ENCODE measurements at regions not wholly inside any gene's neighbourhood (a gene's known extent, or its start where the extent isn't known, plus 50 kb on each side); places are given as distances from the start of the nearest gene placed in this dataset.
A peak's percentile ranks its signal among the peaks of the same experiment; 100 is the strongest.

GRCh38 chr13:36552334-36552733 is 120.0 kb downstream of the CCNA1 start:
- Mint-ChIP-seq H3K4me3 (no peak overlapping the region), H3K9me3 (peaks cover 0 to 5% (median 0%) of the 10 kb centered on the region in 7 donors), H3K4me1 (no peaks in the 10 kb centered on the region), H3K27ac (no peak overlapping the region), H3K36me3 (no peaks in the 10 kb centered on the region), H3K27me3 (no peaks in the 10 kb centered on the region)
- H3K27me3 ChIP-seq (ENCODE audit: control insufficient read depth, insufficient read depth, low read length), result no peaks in the 10 kb centered on the region
- H3K27ac ChIP-seq (ENCODE audit: insufficient read depth, low read length, poor library complexity, severe bottlenecking), result no peak overlapping the region
- ATAC-seq (ENCODE audit: low read depth in 2 of 2), result no peak
- H3K9me3 ChIP-seq (ENCODE audit: control insufficient read depth in 2 of 2, low read length in 2 of 2), result peaks cover 0 to 2% of the 10 kb centered on the region in 2 experiments
- no peaks in the 10 kb centered on the region for H3K36me3 ChIP-seq (ENCODE audit: control insufficient read depth, insufficient read depth, low read length)
- H3K4me1 ChIP-seq (ENCODE audit: control insufficient read depth, insufficient read depth, low read length, poor library complexity, severe bottlenecking), result no peaks in the 10 kb centered on the region
- H3K4me3 ChIP-seq (ENCODE audit: low read depth, low read length), result no peak overlapping the region
- DNase-seq, result no peak

- Histone ChIP-seq H3K27ac (ENCODE audit: insufficient read depth, low read length, poor library complexity, severe bottlenecking) (no peak overlapping the region), H3K27me3 (ENCODE audit: control insufficient read depth, insufficient read depth, low read length) (no peaks in the 10 kb centered on the region), H3K9me3 (ENCODE audit: control insufficient read depth in 2 of 2, low read length in 2 of 2) (peaks cover 0 to 2% of the 10 kb centered on the region in 2 experiments), H3K4me3 (ENCODE audit: low read depth, low read length) (no peak overlapping the region), H3K4me1 (ENCODE audit: control insufficient read depth, insufficient read depth, low read length, poor library complexity, severe bottlenecking) (no peaks in the 10 kb centered on the region), H3K36me3 (ENCODE audit: control insufficient read depth, insufficient read depth, low read length) (no peaks in the 10 kb centered on the region)
- ATAC-seq (ENCODE audit: low read depth in 2 of 2) (no peak), DNase-seq (no peak)
- H3K27me3 Mint-ChIP-seq, result no peaks in the 10 kb centered on the region
- no peak overlapping the region for H3K27ac Mint-ChIP-seq
- no peaks in the 10 kb centered on the region for H3K36me3 Mint-ChIP-seq
- no peaks in the 10 kb centered on the region for H3K4me1 Mint-ChIP-seq
- peaks cover 0 to 4% (median 0%) of the 10 kb centered on the region in 7 donors for H3K9me3 Mint-ChIP-seq
- H3K4me3 Mint-ChIP-seq, result no peak overlapping the region
Observed at GRCh38 chr13:36553491-36553890, 120.3 kb upstream of the SERTM1 start.

DNA sequence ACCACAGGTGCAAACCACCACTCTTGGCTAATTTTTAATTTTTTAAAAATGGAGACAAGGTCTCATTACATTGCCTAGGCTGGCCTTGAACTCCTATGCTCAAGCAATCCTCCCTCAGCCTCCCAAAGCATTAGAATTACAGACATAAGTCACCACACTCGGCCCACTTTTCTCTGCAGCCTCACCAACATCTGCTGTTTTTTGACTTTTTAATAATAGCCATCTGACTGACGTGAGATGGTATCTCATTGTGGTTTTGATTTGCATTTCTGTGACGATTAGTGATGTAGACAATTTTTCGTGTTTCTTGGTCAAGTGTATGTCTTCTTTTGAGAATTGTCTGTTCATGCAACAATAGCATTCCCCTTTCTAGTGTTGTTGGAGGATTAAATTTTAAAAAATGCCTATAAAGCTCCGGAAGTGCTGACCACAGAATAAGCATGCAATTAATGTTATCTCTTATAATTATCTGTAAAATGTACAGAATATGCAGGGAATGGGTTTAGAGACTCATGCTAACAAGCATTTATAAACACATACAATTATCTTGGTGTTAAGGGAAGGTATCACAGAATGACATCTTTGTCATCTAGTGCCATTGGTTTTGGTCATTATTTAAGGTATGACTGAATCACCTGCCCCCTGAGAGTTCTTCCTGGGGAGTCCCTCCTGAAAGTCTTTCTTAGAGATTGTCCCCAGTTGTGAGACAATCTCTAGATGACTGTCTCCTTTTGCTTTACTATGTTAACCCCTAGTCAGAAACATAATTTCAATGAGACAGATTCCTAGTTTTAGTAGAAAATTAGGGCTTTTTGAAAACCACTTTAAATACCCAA is 118.5 kb upstream of the SERTM1 start:
- Histone ChIP-seq H3K9me3 (ENCODE audit: control insufficient read depth in 2 of 2, low read length in 2 of 2) (peaks cover 0 to under 1% of the 10 kb centered on the region in 2 experiments), H3K27me3 (ENCODE audit: control insufficient read depth, insufficient read depth, low read length) (no peaks in the 10 kb centered on the region), H3K27ac (ENCODE audit: insufficient read depth, low read length, poor library complexity, severe bottlenecking) (no peak overlapping the region), H3K36me3 (ENCODE audit: control insufficient read depth, insufficient read depth, low read length) (no peaks in the 10 kb centered on the region), H3K4me1 (ENCODE audit: control insufficient read depth, insufficient read depth, low read length, poor library complexity, severe bottlenecking) (no peaks in the 10 kb centered on the region), H3K4me3 (ENCODE audit: low read depth, low read length) (no peak overlapping the region)
- no peak for ATAC-seq (ENCODE audit: low read depth in 2 of 2)
- DNase-seq, result no peak
- H3K4me1 Mint-ChIP-seq, result no peaks in the 10 kb centered on the region
- no peak overlapping the region for H3K4me3 Mint-ChIP-seq
- peak overlapping the region in 1 of 3 donors; percentile 75 for H3K27ac Mint-ChIP-seq
- H3K36me3 Mint-ChIP-seq, result no peaks in the 10 kb centered on the region
- H3K27me3 Mint-ChIP-seq, result no peaks in the 10 kb centered on the region
- H3K9me3 Mint-ChIP-seq, result peaks cover 0 to 4% (median 0%) of the 10 kb centered on the region in 7 donors

DNA sequence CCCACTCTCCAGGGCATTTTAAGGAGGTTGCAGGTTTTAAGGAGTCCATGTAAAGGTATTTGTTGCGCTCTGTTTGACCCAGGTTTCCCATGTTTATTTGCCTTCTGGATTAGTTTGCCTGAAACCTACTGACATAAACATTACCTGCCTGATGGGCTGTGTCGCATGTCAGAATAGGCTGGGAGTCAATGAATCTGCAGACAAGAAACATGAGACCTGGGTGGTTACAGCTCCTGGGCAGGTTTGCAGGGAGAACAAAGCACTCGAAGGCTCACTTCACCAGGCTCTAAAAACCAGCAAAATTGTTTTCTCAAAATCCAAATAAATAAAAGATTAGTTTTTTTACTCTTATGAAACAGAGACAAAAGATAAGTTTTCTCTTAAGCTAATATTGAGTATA is 114.4 kb upstream of the SERTM1 start:
- Histone ChIP-seq H3K4me1 (ENCODE audit: control insufficient read depth, insufficient read depth, low read length, poor library complexity, severe bottlenecking) (no peaks in the 10 kb centered on the region), H3K36me3 (ENCODE audit: control insufficient read depth, insufficient read depth, low read length) (no peaks in the 10 kb centered on the region), H3K27me3 (ENCODE audit: control insufficient read depth, insufficient read depth, low read length) (no peaks in the 10 kb centered on the region), H3K4me3 (ENCODE audit: low read depth, low read length) (no peak overlapping the region), H3K9me3 (ENCODE audit: control insufficient read depth in 2 of 2, low read length in 2 of 2) (no peaks in the 10 kb centered on the region), H3K27ac (ENCODE audit: insufficient read depth, low read length, poor library complexity, severe bottlenecking) (no peak overlapping the region)
- H3K4me3 Mint-ChIP-seq, result no peak overlapping the region
- DNase-seq (no peak), ATAC-seq (ENCODE audit: low read depth in 2 of 2) (no peak)
- peaks cover 6% of the 10 kb centered on the region for H3K27me3 Mint-ChIP-seq
- H3K4me1 Mint-ChIP-seq, result no peaks in the 10 kb centered on the region
- H3K27ac Mint-ChIP-seq, result no peak overlapping the region
- H3K36me3 Mint-ChIP-seq, result no peaks in the 10 kb centered on the region
- H3K9me3 Mint-ChIP-seq, result peaks cover 0 to 5% (median 0%) of the 10 kb centered on the region in 7 donors

GRCh38 chr13:36567485-36567884 is 106.3 kb upstream of the SERTM1 start:
- H3K4me1 ChIP-seq (ENCODE audit: control insufficient read depth, insufficient read depth, low read length, poor library complexity, severe bottlenecking), result no peaks in the 10 kb centered on the region
- H3K27ac ChIP-seq (ENCODE audit: insufficient read depth, low read length, poor library complexity, severe bottlenecking), result no peak overlapping the region
- no peak overlapping the region for H3K4me3 ChIP-seq (ENCODE audit: low read depth, low read length)
- peaks cover 0 to 10% (median 0%) of the 10 kb centered on the region in 7 donors for H3K9me3 Mint-ChIP-seq
- DNase-seq (no peak), ATAC-seq (ENCODE audit: low read depth in 2 of 2) (no peak)
- H3K36me3 ChIP-seq (ENCODE audit: control insufficient read depth, insufficient read depth, low read length), result no peaks in the 10 kb centered on the region
- H3K27ac Mint-ChIP-seq, result no peak overlapping the region
- peaks cover 4% of the 10 kb centered on the region for H3K27me3 Mint-ChIP-seq
- H3K36me3 Mint-ChIP-seq, result no peaks in the 10 kb centered on the region
- no peaks in the 10 kb centered on the region for H3K27me3 ChIP-seq (ENCODE audit: control insufficient read depth, insufficient read depth, low read length)
- no peaks in the 10 kb centered on the region for H3K9me3 ChIP-seq (ENCODE audit: control insufficient read depth in 2 of 2, low read length in 2 of 2)
- no peak overlapping the region for H3K4me3 Mint-ChIP-seq
- no peaks in the 10 kb centered on the region for H3K4me1 Mint-ChIP-seq

DNA sequence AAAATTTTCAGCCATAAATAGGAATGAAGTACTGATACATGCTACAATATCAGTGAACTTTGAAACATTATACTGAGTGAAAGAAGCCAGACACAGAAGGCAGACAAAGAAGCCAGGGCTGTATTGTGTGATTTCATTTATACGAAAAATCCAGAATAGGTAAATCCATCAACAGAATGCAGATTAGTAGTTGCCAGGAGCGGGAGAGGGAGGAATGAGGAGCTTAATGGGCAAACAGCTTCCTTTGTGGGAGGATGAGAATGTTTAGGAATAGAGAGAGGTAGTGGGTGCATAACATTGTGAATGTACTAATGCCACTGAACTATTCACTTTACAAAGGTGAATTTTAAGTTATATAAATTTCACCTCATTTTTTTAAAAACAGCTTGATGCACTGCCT is 103.3 kb upstream of the SERTM1 start:
- no peak for ATAC-seq (ENCODE audit: low read depth in 2 of 2)
- H3K27ac Mint-ChIP-seq, result no peak overlapping the region
- H3K36me3 Mint-ChIP-seq, result no peaks in the 10 kb centered on the region
- H3K4me3 ChIP-seq (ENCODE audit: low read depth, low read length), result no peak overlapping the region
- H3K27me3 ChIP-seq (ENCODE audit: control insufficient read depth, insufficient read depth, low read length), result no peaks in the 10 kb centered on the region
- no peak overlapping the region for H3K4me3 Mint-ChIP-seq
- H3K9me3 Mint-ChIP-seq, result peaks cover 0 to 3% (median 0%) of the 10 kb centered on the region in 7 donors
- no peaks in the 10 kb centered on the region for H3K36me3 ChIP-seq (ENCODE audit: control insufficient read depth, insufficient read depth, low read length)
- H3K9me3 ChIP-seq (ENCODE audit: control insufficient read depth in 2 of 2, low read length in 2 of 2), result no peaks in the 10 kb centered on the region
- H3K4me1 ChIP-seq (ENCODE audit: control insufficient read depth, insufficient read depth, low read length, poor library complexity, severe bottlenecking), result no peaks in the 10 kb centered on the region
- DNase-seq, result no peak
- H3K27me3 Mint-ChIP-seq, result no peaks in the 10 kb centered on the region
- no peak overlapping the region for H3K27ac ChIP-seq (ENCODE audit: insufficient read depth, low read length, poor library complexity, severe bottlenecking)
- no peaks in the 10 kb centered on the region for H3K4me1 Mint-ChIP-seq

DNA sequence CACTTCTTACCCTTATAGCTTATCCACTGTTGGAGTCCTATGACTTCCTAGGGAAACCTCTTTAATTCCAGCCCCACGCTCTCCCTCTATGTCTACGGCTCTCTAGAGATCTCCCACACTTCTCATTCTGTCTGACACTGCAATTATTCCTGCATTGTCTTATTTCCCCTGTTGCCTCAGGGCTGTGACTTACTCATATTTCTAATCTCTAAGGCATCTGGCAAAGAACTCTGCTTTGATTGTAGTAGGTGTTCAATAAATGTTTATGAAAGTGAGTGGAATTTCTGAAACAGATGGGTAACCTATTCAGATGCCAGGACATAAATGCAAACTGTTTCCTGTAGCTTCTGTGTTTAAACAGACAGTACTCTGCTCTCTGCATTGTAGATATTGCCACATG is 102.4 kb upstream of the SERTM1 start:
- Mint-ChIP-seq H3K4me1 (no peaks in the 10 kb centered on the region), H3K27ac (no peak overlapping the region), H3K9me3 (peaks cover 0 to 2% (median 0%) of the 10 kb centered on the region in 7 donors), H3K36me3 (no peaks in the 10 kb centered on the region), H3K4me3 (no peak overlapping the region), H3K27me3 (no peaks in the 10 kb centered on the region)
- no peaks in the 10 kb centered on the region for H3K9me3 ChIP-seq (ENCODE audit: control insufficient read depth in 2 of 2, low read length in 2 of 2)
- DNase-seq (no peak), ATAC-seq (ENCODE audit: low read depth in 2 of 2) (no peak)
- peaks cover 2% of the 10 kb centered on the region for H3K27me3 ChIP-seq (ENCODE audit: control insufficient read depth, insufficient read depth, low read length)
- no peaks in the 10 kb centered on the region for H3K4me1 ChIP-seq (ENCODE audit: control insufficient read depth, insufficient read depth, low read length, poor library complexity, severe bottlenecking)
- no peaks in the 10 kb centered on the region for H3K36me3 ChIP-seq (ENCODE audit: control insufficient read depth, insufficient read depth, low read length)
- no peak overlapping the region for H3K27ac ChIP-seq (ENCODE audit: insufficient read depth, low read length, poor library complexity, severe bottlenecking)
- H3K4me3 ChIP-seq (ENCODE audit: low read depth, low read length), result no peak overlapping the region

DNA sequence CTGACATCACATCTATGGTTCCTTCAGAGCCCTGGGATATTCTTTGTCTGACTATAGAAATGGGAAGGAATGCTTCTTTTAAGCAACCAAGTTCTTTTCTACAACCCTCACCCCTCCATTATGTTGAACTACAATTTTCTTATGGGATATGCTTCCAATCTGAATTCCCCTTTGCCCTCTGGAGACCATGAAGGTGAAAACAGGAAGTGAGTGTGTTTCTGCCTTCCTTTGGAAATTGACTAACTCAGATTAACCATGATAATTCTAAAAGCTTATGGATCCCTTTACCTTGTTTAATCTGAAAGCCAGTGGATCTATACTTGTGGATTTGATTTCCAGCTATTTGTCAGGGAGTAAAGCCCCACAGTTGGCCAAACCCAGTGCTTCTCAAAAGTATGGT is 90.8 kb upstream of the SERTM1 start:
- H3K4me3 ChIP-seq (ENCODE audit: low read depth, low read length), result no peak overlapping the region
- H3K9me3 ChIP-seq (ENCODE audit: control insufficient read depth in 2 of 2, low read length in 2 of 2), result no peaks in the 10 kb centered on the region
- no peak for ATAC-seq (ENCODE audit: low read depth in 2 of 2)
- H3K36me3 Mint-ChIP-seq, result no peaks in the 10 kb centered on the region
- H3K36me3 ChIP-seq (ENCODE audit: control insufficient read depth, insufficient read depth, low read length), result no peaks in the 10 kb centered on the region
- H3K27ac Mint-ChIP-seq, result no peak overlapping the region
- H3K27ac ChIP-seq (ENCODE audit: insufficient read depth, low read length, poor library complexity, severe bottlenecking), result no peak overlapping the region
- H3K9me3 Mint-ChIP-seq, result peaks cover 0 to 6% (median 0%) of the 10 kb centered on the region in 7 donors
- no peaks in the 10 kb centered on the region for H3K27me3 Mint-ChIP-seq
- H3K4me1 Mint-ChIP-seq, result no peaks in the 10 kb centered on the region
- H3K27me3 ChIP-seq (ENCODE audit: control insufficient read depth, insufficient read depth, low read length), result no peaks in the 10 kb centered on the region
- H3K4me1 ChIP-seq (ENCODE audit: control insufficient read depth, insufficient read depth, low read length, poor library complexity, severe bottlenecking), result no peaks in the 10 kb centered on the region
- H3K4me3 Mint-ChIP-seq, result no peak overlapping the region
- DNase-seq, result no peak
